Body of pancreas (tissue), 4 donors: ENCODE measurements at regions not wholly inside any gene's neighbourhood (a gene's known extent, or its start where the extent isn't known, plus 50 kb on each side); places are given as distances from the start of the nearest gene placed in this dataset.

Experiments used
- ATAC-seq: fragments of 150-250 bp; one replicate; pipeline ENCODE4 v1.9.1; 2016
- DNase-seq, 4 donors: peaks; one replicate each; pipeline ENCODE4 v3.0.0-alpha.2; 2019
- H3K27ac ChIP-seq, 4 donors: fragments of 200-600 bp; sonication (generic); 1 replicate in 3 of 4; 2 replicates in 1 of 4; pipeline versions ENCODE4 v1.5.1 to v1.6.1; 2016 to 2019; ENCODE audit warnings: mild to moderate bottlenecking in 1 of 4, mixed read lengths in 1 of 4, moderate library complexity in 1 of 4
- H3K27me3 ChIP-seq, 2 donors: fragments of 200-600 bp; sonication (generic); one replicate each; pipeline ENCODE4 v1.6.0; 2016; ENCODE audit warnings: mild to moderate bottlenecking in 1 of 2
- H3K36me3 ChIP-seq, 2 donors: fragments of 200-600 bp; sonication (generic); replicated peaks in 1 of 2; 2 replicates each; pipeline ENCODE4 v1.5.1; 2016; ENCODE audit warnings: low read depth in 2 of 2; ENCODE audit not compliant: insufficient read depth in 1 of 2
- H3K4me1 ChIP-seq: fragments of 200-600 bp; sonication (generic); one replicate; pipeline ENCODE4 v1.6.0; 2016
- H3K4me3 ChIP-seq, 2 donors: fragments of 200-600 bp; sonication (generic); 1 replicate in 1 of 2; 2 replicates in 1 of 2; pipeline ENCODE4 v1.5.1; 2016 to 2019
- H3K9me3 ChIP-seq, 3 donors: fragments of 200-600 bp; sonication (generic); 1 replicate in 2 of 3; 2 replicates in 1 of 3; pipeline ENCODE4 v1.5.1; 2016
- POLR2A ChIP-seq, 3 donors: fragments of 450-650 bp; IDR thresholded peaks; one replicate each; pipeline ENCODE4 v1.6.1; 2016; ENCODE audit warnings: antibody characterized with exemption in 3 of 3, mild to moderate bottlenecking in 2 of 3
- WGBS, 2 donors: methylation state at CpG; one replicate each; pipeline ENCODE4 v1.1.5; 2017; 5-methylcytosine and 5-hydroxymethylcytosine counted together
- intact Hi-C: fragments of 100-400 bp; cut with DNase I; formaldehyde crosslinking; loops from one replicate; pipeline ENCODE4 v1.15.1; 2023
- TF ChIP-seq, protein P1 (sequence below), 7 experiments: fragments of 450-650 bp in 4 of 7; fragments of 200-600 bp in 3 of 7; sonication (generic) in 3 of 7; IDR thresholded peaks; one replicate each; pipeline ENCODE4 v1.5.1; 2016 to 2019; ENCODE audit warnings: antibody characterized with exemption in 7 of 7

DNA sequence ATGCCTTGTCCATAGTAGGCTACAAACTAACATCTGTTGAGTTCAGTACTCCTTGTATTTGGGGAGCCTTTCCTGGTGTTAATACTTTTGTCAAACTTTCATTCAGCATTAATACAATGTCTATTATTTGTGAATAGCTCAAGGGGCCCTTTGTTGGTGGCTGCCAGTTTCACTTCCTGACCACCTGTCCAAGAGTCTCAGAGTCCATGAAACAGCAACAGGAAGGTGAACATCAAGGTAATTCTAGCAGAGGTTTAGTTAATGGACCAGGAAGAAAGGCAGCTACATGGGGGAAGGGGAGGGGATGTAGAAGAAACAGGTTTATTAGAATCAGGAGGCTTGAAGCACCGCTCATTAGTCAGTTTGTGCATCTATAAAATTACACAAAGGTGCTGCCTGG, 386.9 kb downstream of the PDCD6IP start:
- Histone ChIP-seq H3K4me1 (no peaks in the 10 kb centered on the region), H3K36me3 (no peaks in the 10 kb centered on the region), H3K27me3 (no peaks in the 10 kb centered on the region), H3K9me3 (no peaks in the 10 kb centered on the region), H3K4me3 (no peak overlapping the region), H3K27ac (no peak overlapping the region)
- intact Hi-C loops: no loop called here
- WGBS, 2 donors: 65 to 77% methylated on average over 1 of the region's 1 CpG
- ATAC-seq (no peak), DNase-seq (no peak)
- TF ChIP-seq, protein P1, sequence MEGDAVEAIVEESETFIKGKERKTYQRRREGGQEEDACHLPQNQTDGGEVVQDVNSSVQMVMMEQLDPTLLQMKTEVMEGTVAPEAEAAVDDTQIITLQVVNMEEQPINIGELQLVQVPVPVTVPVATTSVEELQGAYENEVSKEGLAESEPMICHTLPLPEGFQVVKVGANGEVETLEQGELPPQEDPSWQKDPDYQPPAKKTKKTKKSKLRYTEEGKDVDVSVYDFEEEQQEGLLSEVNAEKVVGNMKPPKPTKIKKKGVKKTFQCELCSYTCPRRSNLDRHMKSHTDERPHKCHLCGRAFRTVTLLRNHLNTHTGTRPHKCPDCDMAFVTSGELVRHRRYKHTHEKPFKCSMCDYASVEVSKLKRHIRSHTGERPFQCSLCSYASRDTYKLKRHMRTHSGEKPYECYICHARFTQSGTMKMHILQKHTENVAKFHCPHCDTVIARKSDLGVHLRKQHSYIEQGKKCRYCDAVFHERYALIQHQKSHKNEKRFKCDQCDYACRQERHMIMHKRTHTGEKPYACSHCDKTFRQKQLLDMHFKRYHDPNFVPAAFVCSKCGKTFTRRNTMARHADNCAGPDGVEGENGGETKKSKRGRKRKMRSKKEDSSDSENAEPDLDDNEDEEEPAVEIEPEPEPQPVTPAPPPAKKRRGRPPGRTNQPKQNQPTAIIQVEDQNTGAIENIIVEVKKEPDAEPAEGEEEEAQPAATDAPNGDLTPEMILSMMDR (IDR thresholded peaks at IDR 0.05): no peak
- TF ChIP-seq POLR2A (IDR thresholded peaks at IDR 0.05): no peak

DNA sequence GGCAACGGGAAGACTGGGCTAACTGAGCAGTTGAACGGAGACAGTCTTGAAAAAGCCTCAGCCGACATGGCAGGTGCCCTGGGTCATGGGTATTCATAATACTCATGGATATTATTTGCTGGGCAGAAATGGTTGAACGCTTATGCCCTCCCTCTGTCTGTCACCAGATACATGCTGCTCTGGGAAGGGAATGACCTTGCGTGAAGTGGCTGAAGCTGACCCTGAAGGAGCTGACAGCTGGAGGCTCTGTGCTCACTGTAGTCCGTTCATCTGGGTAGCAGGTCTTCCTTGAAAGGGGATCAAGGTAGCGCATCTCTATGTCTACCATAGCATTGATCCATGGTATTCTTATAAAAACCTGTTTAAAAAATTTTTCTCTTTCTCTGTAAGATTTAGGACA, 390.7 kb downstream of the PDCD6IP start:
- Histone ChIP-seq H3K27ac (no peak overlapping the region), H3K4me3 (no peak overlapping the region), H3K36me3 (no peaks in the 10 kb centered on the region), H3K27me3 (no peaks in the 10 kb centered on the region), H3K9me3 (no peaks in the 10 kb centered on the region), H3K4me1 (no peaks in the 10 kb centered on the region)
- no peak for DNase-seq
- no peak for ATAC-seq
- intact Hi-C loops: no loop called here
- TF ChIP-seq, protein P1 (IDR thresholded peaks at IDR 0.05): no peak
- TF ChIP-seq POLR2A (IDR thresholded peaks at IDR 0.05): no peak
- 63 to 73% methylated on average over 7 of the region's 7 CpGs for WGBS, 2 donors

DNA sequence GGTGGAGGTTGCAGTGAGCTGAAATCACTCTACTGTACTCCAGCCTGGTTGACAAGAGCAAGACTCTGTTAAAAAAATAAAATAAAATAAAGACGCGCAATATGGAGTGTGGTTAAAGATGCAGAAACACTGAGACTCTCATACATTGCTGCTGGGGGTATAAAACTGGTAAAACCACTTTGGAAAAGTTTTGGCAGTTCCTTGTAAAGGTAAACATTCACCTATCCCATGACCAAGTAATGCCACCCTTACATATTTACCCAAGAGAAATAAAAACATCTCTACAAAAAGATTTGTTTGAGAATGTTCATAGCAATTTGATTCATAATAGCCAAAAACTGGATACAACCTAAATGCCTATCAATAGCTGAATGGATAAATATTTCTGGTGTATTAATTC, 398.5 kb downstream of the PDCD6IP start:
- WGBS, 2 donors: 94 to 95% methylated on average over 2 of the region's 2 CpGs
- no peak for ATAC-seq

DNA sequence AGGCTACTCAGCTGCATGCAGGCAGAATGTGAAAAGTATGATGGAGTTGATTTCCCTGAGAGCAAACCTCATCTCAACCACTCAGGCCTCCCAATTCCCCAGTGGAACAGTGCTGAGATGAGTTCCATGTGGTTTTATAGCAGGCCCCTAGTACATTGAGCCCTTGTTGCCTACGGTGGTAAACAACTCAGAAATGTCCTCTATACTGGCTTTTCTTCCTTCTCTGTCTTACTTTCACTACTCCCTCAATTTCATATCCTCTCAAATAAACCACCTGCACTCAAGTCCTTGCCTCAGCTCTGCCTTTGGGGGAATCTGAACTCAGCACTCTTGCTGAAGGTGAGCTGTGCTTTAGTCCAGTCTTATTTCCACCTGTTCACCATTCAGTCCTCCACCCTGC, 399.9 kb downstream of the PDCD6IP start:
- Histone ChIP-seq H3K27me3 (no peaks in the 10 kb centered on the region), H3K27ac (no peak overlapping the region), H3K9me3 (no peaks in the 10 kb centered on the region), H3K36me3 (no peaks in the 10 kb centered on the region), H3K4me1 (no peaks in the 10 kb centered on the region), H3K4me3 (no peak overlapping the region)
- WGBS, 2 donors: 44 to 83% methylated on average over 1 of the region's 1 CpG
- TF ChIP-seq, protein P1 (IDR thresholded peaks at IDR 0.05): no peak
- TF ChIP-seq POLR2A (IDR thresholded peaks at IDR 0.05): no peak
- DNase-seq (no peak), ATAC-seq (no peak)
- intact Hi-C loops: no loop called here

More for the DNA sequence above, 398.5 kb downstream of the PDCD6IP start:
- DNase-seq: no peak
- Histone ChIP-seq H3K27me3 (no peaks in the 10 kb centered on the region), H3K4me3 (no peak overlapping the region), H3K36me3 (no peaks in the 10 kb centered on the region), H3K9me3 (no peaks in the 10 kb centered on the region), H3K27ac (no peak overlapping the region), H3K4me1 (no peaks in the 10 kb centered on the region)
- intact Hi-C loops: no loop called here
- TF ChIP-seq, protein P1 (IDR thresholded peaks at IDR 0.05): no peak
- TF ChIP-seq POLR2A (IDR thresholded peaks at IDR 0.05): no peak

- Histone ChIP-seq H3K36me3 (no peaks in the 10 kb centered on the region), H3K4me3 (no peak overlapping the region), H3K27me3 (no peaks in the 10 kb centered on the region), H3K9me3 (no peaks in the 10 kb centered on the region), H3K4me1 (no peaks in the 10 kb centered on the region), H3K27ac (no peak overlapping the region)
- intact Hi-C loops: no loop called here
- 28 to 58% methylated on average over 1 of the region's 1 CpG for WGBS, 2 donors
- no peak for ATAC-seq
- TF ChIP-seq, protein P1 (IDR thresholded peaks at IDR 0.05): no peak
- TF ChIP-seq POLR2A (IDR thresholded peaks at IDR 0.05): no peak
- DNase-seq: no peak
Observed at GRCh38 chr3:34200576-34200975, 402.1 kb downstream of the PDCD6IP start.
